SU-DHL-6 (cell line): ENCODE measurements at regions not wholly inside any gene's neighbourhood (a gene's known extent, or its start where the extent isn't known, plus 50 kb on each side); places are given as distances from the start of the nearest gene placed in this dataset.

ENCODE experiments used
- H2AFZ ChIP-seq: fragments of 200-600 bp; sonication (generic); 2 replicates; pipeline ENCODE4 v1.6.1; 2014; ENCODE audit warnings: low read depth, mild to moderate bottlenecking, moderate library complexity, mixed read lengths, antibody characterized with exemption, low read length; ENCODE audit not compliant: severe bottlenecking
- H3F3A ChIP-seq: fragments of 200-600 bp; shearing (Covaris generic); 2 replicates; pipeline ENCODE4 v1.6.0; 2016; ENCODE audit warnings: antibody characterized with exemption, mild to moderate bottlenecking; ENCODE audit not compliant: insufficient read depth
- H3K27ac ChIP-seq: fragments of 200-600 bp; sonication (generic); 2 replicates; pipeline ENCODE4 v1.5.1; 2016; ENCODE audit warnings: low read depth, mild to moderate bottlenecking, low read length, moderate library complexity, mixed read lengths
- H3K27me3 ChIP-seq: fragments of 200-600 bp; sonication (generic), shearing (Covaris generic); 2 replicates; pipeline ENCODE4 v1.6.0; 2014; ENCODE audit warnings: mild to moderate bottlenecking, low read length
- H3K36me3 ChIP-seq: fragments of 200-600 bp; sonication (generic); 2 replicates; pipeline ENCODE4 v1.6.1; 2014; ENCODE audit warnings: mild to moderate bottlenecking, low read length, mixed read lengths
- H3K4me2 ChIP-seq: fragments of 300-600, 200-600 bp; shearing (Covaris generic), sonication (generic); 2 replicates; pipeline ENCODE4 v1.6.0; 2014; ENCODE audit warnings: low read length, low read depth, mild to moderate bottlenecking; ENCODE audit not compliant: poor library complexity, severe bottlenecking
- H3K4me3 ChIP-seq: fragments of 200-600 bp; sonication (generic); 2 replicates; pipeline ENCODE4 v1.5.1; 2014; ENCODE audit warnings: antibody characterized with exemption, low read length, mild to moderate bottlenecking, mixed read lengths; ENCODE audit not compliant: insufficient read depth, poor library complexity, severe bottlenecking
- H3K79me2 ChIP-seq: fragments of 200-600 bp; sonication (generic); 2 replicates; pipeline ENCODE4 v1.6.1; 2014; ENCODE audit warnings: mild to moderate bottlenecking, low read length, moderate library complexity; ENCODE audit not compliant: insufficient read depth
- H3K9ac ChIP-seq: fragments of 200-600 bp; sonication (generic); 2 replicates; pipeline ENCODE4 v1.7.0; 2014; ENCODE audit warnings: mild to moderate bottlenecking, low read length
- H3K9me2 ChIP-seq: fragments of 200-600 bp; sonication (generic); replicated peaks from 2 replicates; pipeline ENCODE4 v1.6.1; 2014; ENCODE audit warnings: low read length; ENCODE audit not compliant: insufficient read depth
- H3K9me3 ChIP-seq: fragments of 200-600 bp; sonication (generic); 2 replicates; pipeline ENCODE4 v1.6.1; 2014; ENCODE audit warnings: low read length, mixed read lengths; ENCODE audit not compliant: insufficient read depth
- H4K20me1 ChIP-seq: fragments of 200-600 bp; sonication (generic); 2 replicates; pipeline ENCODE4 v1.6.1; 2014; ENCODE audit warnings: low read depth, mild to moderate bottlenecking, antibody characterized with exemption, low read length, moderate library complexity, mixed read lengths
- CTCF ChIP-seq: fragments of 200-600 bp; sonication (generic); IDR thresholded peaks from one replicate; pipeline ENCODE4 v1.5.1; 2017; ENCODE audit warnings: antibody characterized with exemption, mild to moderate bottlenecking, low read length, moderate library complexity; ENCODE audit not compliant: insufficient read depth, poor library complexity, severe bottlenecking
- EZH2phosphoT487 ChIP-seq: fragments of 200-600 bp; sonication (generic), shearing (Covaris generic); conservative IDR thresholded peaks from 2 replicates; pipeline ENCODE4 v1.6.1; 2018; ENCODE audit warnings: mild to moderate bottlenecking, antibody characterized with exemption, low read length, moderate library complexity, mixed read lengths

- Histone ChIP-seq H4K20me1 (no peaks in the 10 kb centered on the region), H3K36me3 (no peaks in the 10 kb centered on the region), H2AFZ (no peak overlapping the region), H3K9ac (no peak overlapping the region), H3K9me2 (no peaks in the 10 kb centered on the region), H3K4me3 (no peak overlapping the region), H3K9me3 (no peaks in the 10 kb centered on the region), H3K79me2 (no peaks in the 10 kb centered on the region), H3K4me2 (no peak overlapping the region), H3K27ac (no peak overlapping the region), H3K27me3 (no peaks in the 10 kb centered on the region), H3F3A (no peaks in the 10 kb centered on the region)
- TF ChIP-seq EZH2phosphoT487 (no peak), CTCF (no peak)
Measured at GRCh38 chr5:18507114-18507513, 872.9 kb downstream of the TAF11L14 start.

GRCh38 chr5:18517641-18518380 is 883.6 kb downstream of the TAF11L14 start:
- TF ChIP-seq EZH2phosphoT487: no peak
- no peak for TF ChIP-seq CTCF
- Histone ChIP-seq H2AFZ (no peak overlapping the region), H3K27me3 (no peaks in the 10 kb centered on the region), H3K27ac (no peak overlapping the region), H3K4me2 (no peak overlapping the region), H3K36me3 (no peaks in the 10 kb centered on the region), H4K20me1 (no peaks in the 10 kb centered on the region), H3F3A (no peaks in the 10 kb centered on the region), H3K9me3 (no peaks in the 10 kb centered on the region), H3K9me2 (no peaks in the 10 kb centered on the region), H3K4me3 (no peak overlapping the region), H3K79me2 (no peaks in the 10 kb centered on the region), H3K9ac (no peak overlapping the region)

- no peaks in the 10 kb centered on the region for H3K27me3 ChIP-seq
- no peaks in the 10 kb centered on the region for H3K9me3 ChIP-seq
- no peaks in the 10 kb centered on the region for H3K79me2 ChIP-seq
- H3K36me3 ChIP-seq: no peaks in the 10 kb centered on the region
- no peak overlapping the region for H3K27ac ChIP-seq
- no peak overlapping the region for H3K4me2 ChIP-seq
- no peak overlapping the region for H3K4me3 ChIP-seq
- H3K9me2 ChIP-seq: no peaks in the 10 kb centered on the region
- H4K20me1 ChIP-seq: no peaks in the 10 kb centered on the region
- no peaks in the 10 kb centered on the region for H3F3A ChIP-seq
- no peak overlapping the region for H3K9ac ChIP-seq
- H2AFZ ChIP-seq: peak overlapping the region; percentile 11
- no peak for TF ChIP-seq EZH2phosphoT487
- no peak for TF ChIP-seq CTCF
Measured at GRCh38 chr5:18523380-18523779, 889.1 kb downstream of the TAF11L14 start.
